ENCODE measurements at regions not wholly inside any gene's neighbourhood (a gene's known extent, or its start where the extent isn't known, plus 50 kb on each side); places are given as distances from the start of the nearest gene placed in this dataset.

GRCh38 chr4:4697584-4697983, 155.7 kb upstream of the STX18 start:
- Histone ChIP-seq H3K4me1 (ENCODE audit: insufficient read depth, insufficient read length) (peaks cover 10% of the 10 kb centered on the region), H3K27me3 (ENCODE audit: insufficient read depth, insufficient read length) (peaks cover 13% of the 10 kb centered on the region), H3K36me3 (ENCODE audit: insufficient read depth, insufficient read length, low read length) (no peaks in the 10 kb centered on the region), H3K9ac (ENCODE audit: insufficient read length, low read depth) (no peak overlapping the region), H3K4me3 (ENCODE audit: insufficient read length, low read depth) (no peak overlapping the region), H3K9me3 (ENCODE audit: insufficient read depth, low read length) (no peaks in the 10 kb centered on the region)
- no peak for DNase-seq (ENCODE audit: low read depth, low spot score)
- TF ChIP-seq SUZ12 (IDR thresholded peaks at IDR 0.05; ENCODE audit: extremely low read depth, insufficient read depth, insufficient read length) (no peak), YY1 (IDR thresholded peaks at IDR 0.05; ENCODE audit: insufficient read depth, insufficient read length) (no peak), ZNF274 (IDR thresholded peaks at IDR 0.05; ENCODE audit: low read depth, low read length) (no peak)

GRCh38 chr4:4696530-4696929, 154.7 kb upstream of the STX18 start:
- Histone ChIP-seq H3K4me3 (ENCODE audit: insufficient read length, low read depth) (no peak overlapping the region), H3K4me1 (ENCODE audit: insufficient read depth, insufficient read length) (peaks cover 10% of the 10 kb centered on the region), H3K9me3 (ENCODE audit: insufficient read depth, low read length) (no peaks in the 10 kb centered on the region), H3K27me3 (ENCODE audit: insufficient read depth, insufficient read length) (peaks cover 13% of the 10 kb centered on the region), H3K36me3 (ENCODE audit: insufficient read depth, insufficient read length, low read length) (no peaks in the 10 kb centered on the region), H3K9ac (ENCODE audit: insufficient read length, low read depth) (no peak overlapping the region)
- no peak for TF ChIP-seq ZNF274 (IDR thresholded peaks at IDR 0.05; ENCODE audit: low read depth, low read length)
- TF ChIP-seq SUZ12 (IDR thresholded peaks at IDR 0.05; ENCODE audit: extremely low read depth, insufficient read depth, insufficient read length): no peak
- TF ChIP-seq YY1 (IDR thresholded peaks at IDR 0.05; ENCODE audit: insufficient read depth, insufficient read length): no peak
- DNase-seq (ENCODE audit: low read depth, low spot score): no peak

GRCh38 chr4:4695497-4695896, 153.6 kb upstream of the STX18 start:
- peaks cover 10% of the 10 kb centered on the region for H3K4me1 ChIP-seq (ENCODE audit: insufficient read depth, insufficient read length)
- H3K9ac ChIP-seq (ENCODE audit: insufficient read length, low read depth): no peak overlapping the region
- H3K36me3 ChIP-seq (ENCODE audit: insufficient read depth, insufficient read length, low read length): no peaks in the 10 kb centered on the region
- no peak overlapping the region for H3K4me3 ChIP-seq (ENCODE audit: insufficient read length, low read depth)
- peaks cover 13% of the 10 kb centered on the region for H3K27me3 ChIP-seq (ENCODE audit: insufficient read depth, insufficient read length)
- TF ChIP-seq ZNF274 (IDR thresholded peaks at IDR 0.05; ENCODE audit: low read depth, low read length) (no peak), SUZ12 (IDR thresholded peaks at IDR 0.05; ENCODE audit: extremely low read depth, insufficient read depth, insufficient read length) (no peak), YY1 (IDR thresholded peaks at IDR 0.05; ENCODE audit: insufficient read depth, insufficient read length) (no peak)
- no peak for DNase-seq (ENCODE audit: low read depth, low spot score)
- H3K9me3 ChIP-seq (ENCODE audit: insufficient read depth, low read length): no peaks in the 10 kb centered on the region

GRCh38 chr4:4694827-4695226, 153.0 kb upstream of the STX18 start:
- Histone ChIP-seq H3K9ac (ENCODE audit: insufficient read length, low read depth) (no peak overlapping the region), H3K4me1 (ENCODE audit: insufficient read depth, insufficient read length) (peaks cover 10% of the 10 kb centered on the region), H3K4me3 (ENCODE audit: insufficient read length, low read depth) (no peak overlapping the region), H3K27me3 (ENCODE audit: insufficient read depth, insufficient read length) (peaks cover 13% of the 10 kb centered on the region), H3K9me3 (ENCODE audit: insufficient read depth, low read length) (no peaks in the 10 kb centered on the region), H3K36me3 (ENCODE audit: insufficient read depth, insufficient read length, low read length) (no peaks in the 10 kb centered on the region)
- TF ChIP-seq SUZ12 (IDR thresholded peaks at IDR 0.05; ENCODE audit: extremely low read depth, insufficient read depth, insufficient read length) (no peak), YY1 (IDR thresholded peaks at IDR 0.05; ENCODE audit: insufficient read depth, insufficient read length) (no peak), ZNF274 (IDR thresholded peaks at IDR 0.05; ENCODE audit: low read depth, low read length) (no peak)
- no peak for DNase-seq (ENCODE audit: low read depth, low spot score)

- peak overlapping the region; percentile 15 for H3K9ac ChIP-seq (ENCODE audit: insufficient read length, low read depth)
- H3K27me3 ChIP-seq (ENCODE audit: insufficient read depth, insufficient read length): peaks cover 13% of the 10 kb centered on the region
- no peak overlapping the region for H3K4me3 ChIP-seq (ENCODE audit: insufficient read length, low read depth)
- H3K4me1 ChIP-seq (ENCODE audit: insufficient read depth, insufficient read length): peaks cover 10% of the 10 kb centered on the region
- H3K36me3 ChIP-seq (ENCODE audit: insufficient read depth, insufficient read length, low read length): no peaks in the 10 kb centered on the region
- no peaks in the 10 kb centered on the region for H3K9me3 ChIP-seq (ENCODE audit: insufficient read depth, low read length)
- TF ChIP-seq SUZ12 (IDR thresholded peaks at IDR 0.05; ENCODE audit: extremely low read depth, insufficient read depth, insufficient read length) (no peak), YY1 (IDR thresholded peaks at IDR 0.05; ENCODE audit: insufficient read depth, insufficient read length) (no peak), ZNF274 (IDR thresholded peaks at IDR 0.05; ENCODE audit: low read depth, low read length) (no peak)
- DNase-seq (ENCODE audit: low read depth, low spot score): peak; percentile 81
Observed at GRCh38 chr4:4694296-4694772, 152.5 kb upstream of the STX18 start.

GRCh38 chr4:4693755-4694295, 152.0 kb upstream of the STX18 start:
- Histone ChIP-seq H3K36me3 (ENCODE audit: insufficient read depth, insufficient read length, low read length) (no peaks in the 10 kb centered on the region), H3K4me3 (ENCODE audit: insufficient read length, low read depth) (no peak overlapping the region), H3K4me1 (ENCODE audit: insufficient read depth, insufficient read length) (peaks cover 10% of the 10 kb centered on the region), H3K9me3 (ENCODE audit: insufficient read depth, low read length) (no peaks in the 10 kb centered on the region), H3K9ac (ENCODE audit: insufficient read length, low read depth) (no peak overlapping the region), H3K27me3 (ENCODE audit: insufficient read depth, insufficient read length) (peaks cover 13% of the 10 kb centered on the region)
- DNase-seq (ENCODE audit: low read depth, low spot score): no peak
- no peak for TF ChIP-seq ZNF274 (IDR thresholded peaks at IDR 0.05; ENCODE audit: low read depth, low read length)
- no peak for TF ChIP-seq YY1 (IDR thresholded peaks at IDR 0.05; ENCODE audit: insufficient read depth, insufficient read length)
- no peak for TF ChIP-seq SUZ12 (IDR thresholded peaks at IDR 0.05; ENCODE audit: extremely low read depth, insufficient read depth, insufficient read length)

- TF ChIP-seq SUZ12 (IDR thresholded peaks at IDR 0.05; ENCODE audit: extremely low read depth, insufficient read depth, insufficient read length): no peak
- TF ChIP-seq YY1 (IDR thresholded peaks at IDR 0.05; ENCODE audit: insufficient read depth, insufficient read length): no peak
- no peak for TF ChIP-seq ZNF274 (IDR thresholded peaks at IDR 0.05; ENCODE audit: low read depth, low read length)
- no peak for DNase-seq (ENCODE audit: low read depth, low spot score)
- H3K9me3 ChIP-seq (ENCODE audit: insufficient read depth, low read length): no peaks in the 10 kb centered on the region
- no peaks in the 10 kb centered on the region for H3K36me3 ChIP-seq (ENCODE audit: insufficient read depth, insufficient read length, low read length)
- peaks cover 13% of the 10 kb centered on the region for H3K27me3 ChIP-seq (ENCODE audit: insufficient read depth, insufficient read length)
- no peak overlapping the region for H3K4me3 ChIP-seq (ENCODE audit: insufficient read length, low read depth)
- H3K9ac ChIP-seq (ENCODE audit: insufficient read length, low read depth): no peak overlapping the region
- peaks cover 10% of the 10 kb centered on the region for H3K4me1 ChIP-seq (ENCODE audit: insufficient read depth, insufficient read length)
Observed at GRCh38 chr4:4693258-4693657, 151.4 kb upstream of the STX18 start.
